ENCODE measurements at regions not wholly inside any gene's neighbourhood (a gene's known extent, or its start where the extent isn't known, plus 50 kb on each side); places are given as distances from the start of the nearest gene placed in this dataset.

DNA sequence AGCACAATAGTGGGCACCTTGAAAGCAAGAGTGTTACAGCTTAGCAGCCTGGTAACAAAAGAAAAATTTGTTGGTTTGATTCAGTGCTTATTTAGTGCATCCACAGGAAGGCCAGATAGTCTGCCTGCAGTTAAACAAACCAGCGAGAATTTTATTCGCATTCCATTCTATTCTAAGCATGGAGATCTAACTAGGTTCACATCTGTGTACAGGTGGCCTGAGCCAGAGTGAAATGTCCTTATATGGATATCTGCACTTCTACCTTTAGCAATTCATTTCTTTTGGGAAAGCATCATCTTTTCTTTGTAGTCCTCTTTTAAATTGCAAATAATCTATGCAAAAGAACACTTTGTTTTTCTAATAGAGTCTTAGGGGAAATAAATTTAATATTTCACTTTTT, 659.0 kb upstream of the FZD8 start:
- TF ChIP-seq, protein P1, sequence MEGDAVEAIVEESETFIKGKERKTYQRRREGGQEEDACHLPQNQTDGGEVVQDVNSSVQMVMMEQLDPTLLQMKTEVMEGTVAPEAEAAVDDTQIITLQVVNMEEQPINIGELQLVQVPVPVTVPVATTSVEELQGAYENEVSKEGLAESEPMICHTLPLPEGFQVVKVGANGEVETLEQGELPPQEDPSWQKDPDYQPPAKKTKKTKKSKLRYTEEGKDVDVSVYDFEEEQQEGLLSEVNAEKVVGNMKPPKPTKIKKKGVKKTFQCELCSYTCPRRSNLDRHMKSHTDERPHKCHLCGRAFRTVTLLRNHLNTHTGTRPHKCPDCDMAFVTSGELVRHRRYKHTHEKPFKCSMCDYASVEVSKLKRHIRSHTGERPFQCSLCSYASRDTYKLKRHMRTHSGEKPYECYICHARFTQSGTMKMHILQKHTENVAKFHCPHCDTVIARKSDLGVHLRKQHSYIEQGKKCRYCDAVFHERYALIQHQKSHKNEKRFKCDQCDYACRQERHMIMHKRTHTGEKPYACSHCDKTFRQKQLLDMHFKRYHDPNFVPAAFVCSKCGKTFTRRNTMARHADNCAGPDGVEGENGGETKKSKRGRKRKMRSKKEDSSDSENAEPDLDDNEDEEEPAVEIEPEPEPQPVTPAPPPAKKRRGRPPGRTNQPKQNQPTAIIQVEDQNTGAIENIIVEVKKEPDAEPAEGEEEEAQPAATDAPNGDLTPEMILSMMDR (IDR thresholded peaks at IDR 0.05; ENCODE audit: insufficient read depth, low read depth, low read length), result no peak
- no peak for TF ChIP-seq EZH2 (IDR thresholded peaks at IDR 0.05; ENCODE audit: insufficient read depth, low read length)

All from astrocyte (in vitro differentiated cells and primary cell).